ENCODE measurements at regions not wholly inside any gene's neighbourhood (a gene's known extent, or its start where the extent isn't known, plus 50 kb on each side); places are given as distances from the start of the nearest gene placed in this dataset.
"Not testable (repeated sequence)": the region's sequence is repeated elsewhere in the genome, so short reads cannot be mapped to it uniquely, and the experiment has no call there.

DNA sequence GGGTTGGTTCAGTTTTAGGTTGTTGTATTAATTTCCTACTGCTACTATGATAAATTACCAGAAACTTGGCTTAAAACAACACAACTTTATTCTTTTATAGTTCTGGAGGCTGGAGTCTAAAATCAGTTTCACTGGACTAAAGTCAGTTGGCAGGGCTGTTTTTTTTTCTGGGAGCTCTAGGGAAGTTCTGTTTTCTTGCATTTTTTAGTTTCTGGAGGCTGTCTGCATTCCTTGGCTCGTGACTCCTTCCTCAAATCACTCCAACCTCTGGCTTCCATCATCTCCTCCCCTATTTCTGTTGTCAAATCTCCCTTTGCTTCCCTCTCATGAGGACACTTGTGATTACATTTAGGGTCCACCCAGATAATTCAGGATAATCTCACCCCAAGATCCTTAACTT lies 51.3 kb upstream of the SUB1 start:
- TF ChIP-seq, protein P1, sequence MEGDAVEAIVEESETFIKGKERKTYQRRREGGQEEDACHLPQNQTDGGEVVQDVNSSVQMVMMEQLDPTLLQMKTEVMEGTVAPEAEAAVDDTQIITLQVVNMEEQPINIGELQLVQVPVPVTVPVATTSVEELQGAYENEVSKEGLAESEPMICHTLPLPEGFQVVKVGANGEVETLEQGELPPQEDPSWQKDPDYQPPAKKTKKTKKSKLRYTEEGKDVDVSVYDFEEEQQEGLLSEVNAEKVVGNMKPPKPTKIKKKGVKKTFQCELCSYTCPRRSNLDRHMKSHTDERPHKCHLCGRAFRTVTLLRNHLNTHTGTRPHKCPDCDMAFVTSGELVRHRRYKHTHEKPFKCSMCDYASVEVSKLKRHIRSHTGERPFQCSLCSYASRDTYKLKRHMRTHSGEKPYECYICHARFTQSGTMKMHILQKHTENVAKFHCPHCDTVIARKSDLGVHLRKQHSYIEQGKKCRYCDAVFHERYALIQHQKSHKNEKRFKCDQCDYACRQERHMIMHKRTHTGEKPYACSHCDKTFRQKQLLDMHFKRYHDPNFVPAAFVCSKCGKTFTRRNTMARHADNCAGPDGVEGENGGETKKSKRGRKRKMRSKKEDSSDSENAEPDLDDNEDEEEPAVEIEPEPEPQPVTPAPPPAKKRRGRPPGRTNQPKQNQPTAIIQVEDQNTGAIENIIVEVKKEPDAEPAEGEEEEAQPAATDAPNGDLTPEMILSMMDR (IDR thresholded peaks at IDR 0.05; ENCODE audit: insufficient read depth, low read length), result no peak
- TF ChIP-seq GABPA (IDR thresholded peaks at IDR 0.05; ENCODE audit: low read depth) (no peak), SPI1 (IDR thresholded peaks at IDR 0.05; ENCODE audit: borderline replicate concordance, low read depth) (no peak), POLR2AphosphoS5 (IDR thresholded peaks at IDR 0.05; ENCODE audit: low read depth) (no peak)
- TF ChIP-seq, protein P2, sequence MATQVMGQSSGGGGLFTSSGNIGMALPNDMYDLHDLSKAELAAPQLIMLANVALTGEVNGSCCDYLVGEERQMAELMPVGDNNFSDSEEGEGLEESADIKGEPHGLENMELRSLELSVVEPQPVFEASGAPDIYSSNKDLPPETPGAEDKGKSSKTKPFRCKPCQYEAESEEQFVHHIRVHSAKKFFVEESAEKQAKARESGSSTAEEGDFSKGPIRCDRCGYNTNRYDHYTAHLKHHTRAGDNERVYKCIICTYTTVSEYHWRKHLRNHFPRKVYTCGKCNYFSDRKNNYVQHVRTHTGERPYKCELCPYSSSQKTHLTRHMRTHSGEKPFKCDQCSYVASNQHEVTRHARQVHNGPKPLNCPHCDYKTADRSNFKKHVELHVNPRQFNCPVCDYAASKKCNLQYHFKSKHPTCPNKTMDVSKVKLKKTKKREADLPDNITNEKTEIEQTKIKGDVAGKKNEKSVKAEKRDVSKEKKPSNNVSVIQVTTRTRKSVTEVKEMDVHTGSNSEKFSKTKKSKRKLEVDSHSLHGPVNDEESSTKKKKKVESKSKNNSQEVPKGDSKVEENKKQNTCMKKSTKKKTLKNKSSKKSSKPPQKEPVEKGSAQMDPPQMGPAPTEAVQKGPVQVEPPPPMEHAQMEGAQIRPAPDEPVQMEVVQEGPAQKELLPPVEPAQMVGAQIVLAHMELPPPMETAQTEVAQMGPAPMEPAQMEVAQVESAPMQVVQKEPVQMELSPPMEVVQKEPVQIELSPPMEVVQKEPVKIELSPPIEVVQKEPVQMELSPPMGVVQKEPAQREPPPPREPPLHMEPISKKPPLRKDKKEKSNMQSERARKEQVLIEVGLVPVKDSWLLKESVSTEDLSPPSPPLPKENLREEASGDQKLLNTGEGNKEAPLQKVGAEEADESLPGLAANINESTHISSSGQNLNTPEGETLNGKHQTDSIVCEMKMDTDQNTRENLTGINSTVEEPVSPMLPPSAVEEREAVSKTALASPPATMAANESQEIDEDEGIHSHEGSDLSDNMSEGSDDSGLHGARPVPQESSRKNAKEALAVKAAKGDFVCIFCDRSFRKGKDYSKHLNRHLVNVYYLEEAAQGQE (IDR thresholded peaks at IDR 0.05; ENCODE audit: insufficient replicate concordance, low read depth), result no peak
- no peak overlapping the region for H3K4me3 ChIP-seq (replicated peaks; ENCODE audit: insufficient read depth, low read length)
- H3K27ac ChIP-seq (replicated peaks), result no peak overlapping the region
- no peak for DNase-seq (ENCODE audit: low read depth in 1 of 2, low spot score in 1 of 2)
- H3K27me3 ChIP-seq (ENCODE audit: insufficient read depth, poor library complexity, severe bottlenecking), result no peaks in the 10 kb centered on the region

DNA sequence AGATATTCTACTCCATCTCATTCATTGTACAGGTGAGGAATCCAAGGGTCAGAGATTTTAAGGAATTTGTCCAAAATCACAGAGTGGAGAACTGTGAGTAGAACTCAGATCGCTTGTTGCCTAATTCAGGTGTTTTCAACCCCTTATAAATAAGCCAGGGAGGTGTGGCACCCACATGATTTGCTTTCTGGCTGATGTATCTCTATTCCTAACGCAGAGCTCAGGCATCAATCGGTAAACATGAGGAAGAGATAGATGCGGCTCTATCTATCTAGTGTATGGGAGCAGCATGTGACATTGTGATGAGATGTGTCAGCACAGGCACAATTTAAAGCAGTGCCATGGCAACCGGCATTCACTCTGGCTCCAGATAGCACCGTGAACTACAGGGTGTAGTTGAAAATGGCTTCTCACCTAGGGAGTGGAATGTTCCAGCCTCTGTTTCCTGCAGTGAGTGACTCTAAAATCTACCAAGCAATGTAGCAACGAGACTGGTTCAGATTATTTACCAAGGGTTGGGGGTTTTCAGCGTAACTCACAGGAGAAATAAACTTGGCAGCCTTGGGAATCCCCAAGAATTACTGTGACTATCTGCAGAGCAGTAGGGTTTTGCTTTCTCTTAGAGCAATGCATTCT lies 53.4 kb upstream of the SUB1 start:
- Histone ChIP-seq H3K27ac (replicated peaks) (peak overlapping the region; percentile 37), H3K4me3 (replicated peaks; ENCODE audit: insufficient read depth, low read length) (no peak overlapping the region), H3K27me3 (ENCODE audit: insufficient read depth, poor library complexity, severe bottlenecking) (no peaks in the 10 kb centered on the region)
- peak in 1 of 2 experiments; percentile 9 for DNase-seq (ENCODE audit: low read depth in 1 of 2, low spot score in 1 of 2)
- TF ChIP-seq GABPA (IDR thresholded peaks at IDR 0.05; ENCODE audit: low read depth) (0 out of 2 replicates have a peak, but pooled peaks have one; percentile 0), POLR2AphosphoS5 (IDR thresholded peaks at IDR 0.05; ENCODE audit: low read depth) (no peak)
- TF ChIP-seq, protein P2 (IDR thresholded peaks at IDR 0.05; ENCODE audit: insufficient replicate concordance, low read depth), result no peak
- TF ChIP-seq, protein P1 (IDR thresholded peaks at IDR 0.05; ENCODE audit: insufficient read depth, low read length), result no peak

DNA sequence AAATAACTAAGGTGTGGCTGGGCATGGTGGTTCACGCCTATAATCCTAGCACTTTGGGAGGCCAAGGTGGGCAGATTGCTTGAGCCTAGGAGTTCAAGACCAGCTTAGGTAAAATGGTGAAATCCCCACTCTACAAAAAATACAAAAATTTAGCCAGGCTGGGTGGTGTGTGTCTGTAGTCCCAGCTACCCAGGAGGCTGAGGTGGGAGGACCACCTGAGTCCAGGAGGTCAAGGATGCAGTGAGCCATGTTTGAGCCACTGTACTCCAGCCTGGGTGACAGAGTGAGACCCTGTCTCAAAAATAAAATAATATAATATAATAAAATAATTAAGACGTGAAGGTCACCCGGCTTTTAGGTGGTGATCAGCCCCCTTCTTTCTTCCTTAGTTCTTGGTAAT lies 58.0 kb upstream of the SUB1 start:
- not testable (repeated sequence) for H3K27me3 ChIP-seq (ENCODE audit: insufficient read depth, poor library complexity, severe bottlenecking); DNase-seq (ENCODE audit: low read depth in 1 of 2, low spot score in 1 of 2); H3K27ac ChIP-seq (replicated peaks); H3K4me3 ChIP-seq (replicated peaks; ENCODE audit: insufficient read depth, low read length)

DNA sequence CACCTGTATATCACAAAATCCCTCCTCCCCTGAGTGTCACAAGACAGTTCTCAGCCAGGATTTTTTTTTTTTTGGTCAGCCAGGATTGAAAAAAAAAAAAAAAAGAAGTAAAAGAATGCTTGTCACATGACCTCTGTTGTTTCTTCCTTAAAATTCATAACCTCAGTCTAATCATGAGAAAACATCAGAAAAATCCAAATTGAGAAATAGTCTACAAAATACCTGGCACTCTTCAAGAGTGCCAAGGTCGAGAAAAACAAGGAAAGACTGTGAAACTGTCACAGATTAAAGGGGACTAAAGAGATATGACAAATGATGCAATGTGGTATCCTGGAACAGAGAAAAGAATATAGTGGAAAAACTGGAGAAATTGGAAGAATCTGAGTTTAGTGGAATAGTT lies 58.5 kb upstream of the SUB1 start:
- no peak for DNase-seq (ENCODE audit: low read depth in 1 of 2, low spot score in 1 of 2)
- Histone ChIP-seq H3K27me3 (ENCODE audit: insufficient read depth, poor library complexity, severe bottlenecking) (no peaks in the 10 kb centered on the region), H3K27ac (replicated peaks) (no peak overlapping the region), H3K4me3 (replicated peaks; ENCODE audit: insufficient read depth, low read length) (no peak overlapping the region)
- TF ChIP-seq, protein P1 (IDR thresholded peaks at IDR 0.05; ENCODE audit: insufficient read depth, low read length), result no peak

Measured in HL-60 (cell line).